ENCODE measurements at regions not wholly inside any gene's neighbourhood (a gene's known extent, or its start where the extent isn't known, plus 50 kb on each side); places are given as distances from the start of the nearest gene placed in this dataset.
"Not testable (repeated sequence)": the region's sequence is repeated elsewhere in the genome, so short reads cannot be mapped to it uniquely, and the experiment has no call there.

- DNase-seq, result no peak
- in situ Hi-C loops (cut with MboI; ENCODE audit: low sequenced_read_pairs in 4 of 4) (no loop called here), intact Hi-C loops (cut with DNase I; ENCODE audit: low total_unique reads) (no loop called here)
- TF ChIP-seq POLR2A (IDR thresholded peaks at IDR 0.05) (no peak), CTCF (IDR thresholded peaks at IDR 0.05 in 4 of 5, conservative IDR thresholded peaks at IDR 0.05 in 1 of 5) (no peak)
- Histone ChIP-seq H3K4me3 (no peak overlapping the region), H3K36me3 (no peaks in the 10 kb centered on the region), H3K27me3 (no peaks in the 10 kb centered on the region), H3K4me1 (no peaks in the 10 kb centered on the region), H3K27ac (no peak overlapping the region), H3K9me3 (no peaks in the 10 kb centered on the region)
- ATAC-seq, result no peak
These were observed 666.8 kb upstream of the TMEM132C start for GRCh38 chr12:127600211-127600610.

- ATAC-seq (no peak), DNase-seq (no peak)
- in situ Hi-C loops (cut with MboI; ENCODE audit: low sequenced_read_pairs in 4 of 4) (no loop called here), intact Hi-C loops (cut with DNase I; ENCODE audit: low total_unique reads) (no loop called here)
- H3K4me1 ChIP-seq, result no peaks in the 10 kb centered on the region
- no peaks in the 10 kb centered on the region for H3K27me3 ChIP-seq
- H3K36me3 ChIP-seq, result no peaks in the 10 kb centered on the region
- H3K27ac ChIP-seq, result no peak overlapping the region
- H3K4me3 ChIP-seq, result no peak overlapping the region
- H3K9me3 ChIP-seq, result no peaks in the 10 kb centered on the region
- TF ChIP-seq POLR2A (IDR thresholded peaks at IDR 0.05), result no peak
- TF ChIP-seq CTCF (IDR thresholded peaks at IDR 0.05 in 4 of 5, conservative IDR thresholded peaks at IDR 0.05 in 1 of 5), result no peak
These were observed 660.4 kb upstream of the TMEM132C start for GRCh38 chr12:127606476-127607015.

- Histone ChIP-seq H3K4me1 (no peaks in the 10 kb centered on the region), H3K9me3 (no peaks in the 10 kb centered on the region), H3K4me3 (no peak overlapping the region), H3K36me3 (no peaks in the 10 kb centered on the region), H3K27ac (no peak overlapping the region), H3K27me3 (no peaks in the 10 kb centered on the region)
- ATAC-seq (no peak), DNase-seq (no peak)
- TF ChIP-seq POLR2A (IDR thresholded peaks at IDR 0.05), result no peak
- TF ChIP-seq CTCF (IDR thresholded peaks at IDR 0.05 in 4 of 5, conservative IDR thresholded peaks at IDR 0.05 in 1 of 5), result no peak
- in situ Hi-C loops (cut with MboI; ENCODE audit: low sequenced_read_pairs in 4 of 4) (no loop called here), intact Hi-C loops (cut with DNase I; ENCODE audit: low total_unique reads) (no loop called here)
These were observed 659.7 kb upstream of the TMEM132C start for GRCh38 chr12:127607146-127607725.

- H3K4me1 ChIP-seq; H3K9me3 ChIP-seq; in situ Hi-C loops (cut with MboI; ENCODE audit: low sequenced_read_pairs in 4 of 4); H3K27me3 ChIP-seq; DNase-seq; H3K27ac ChIP-seq; ATAC-seq; intact Hi-C loops (cut with DNase I; ENCODE audit: low total_unique reads); H3K4me3 ChIP-seq; H3K36me3 ChIP-seq: not testable (repeated sequence)
These were observed 658.6 kb upstream of the TMEM132C start for GRCh38 chr12:127608359-127608758.

GRCh38 chr12:127613056-127613455 lies 653.9 kb upstream of the TMEM132C start:
- Histone ChIP-seq H3K27ac (no peak overlapping the region), H3K9me3 (no peaks in the 10 kb centered on the region), H3K36me3 (no peaks in the 10 kb centered on the region), H3K4me1 (no peaks in the 10 kb centered on the region), H3K4me3 (no peak overlapping the region), H3K27me3 (no peaks in the 10 kb centered on the region)
- in situ Hi-C loops (cut with MboI; ENCODE audit: low sequenced_read_pairs in 4 of 4), result no loop called here
- intact Hi-C loops (cut with DNase I; ENCODE audit: low total_unique reads), result no loop called here
- no peak for DNase-seq
- TF ChIP-seq POLR2A (IDR thresholded peaks at IDR 0.05) (no peak), CTCF (IDR thresholded peaks at IDR 0.05 in 4 of 5, conservative IDR thresholded peaks at IDR 0.05 in 1 of 5) (no peak)
- no peak for ATAC-seq

Measured in gastrocnemius medialis (tissue), 4 donors.